HFFc6 (cell line): ENCODE measurements at regions not wholly inside any gene's neighbourhood (a gene's known extent, or its start where the extent isn't known, plus 50 kb on each side); places are given as distances from the start of the nearest gene placed in this dataset.

Experiments
- DNase-seq: peaks from one replicate; pipeline ENCODE4 v3.0.0-alpha.2; 2018
- H3K27ac Mint-ChIP-seq: 2 replicates; pipeline ENCODE4 v1.8.0; 2020; ENCODE audit warnings: mild to moderate bottlenecking, mixed read lengths
- H3K27me3 Mint-ChIP-seq: 2 replicates; pipeline ENCODE4 v1.8.0; 2021; ENCODE audit warnings: mild to moderate bottlenecking, moderate library complexity, mixed read lengths; ENCODE audit not compliant: insufficient read depth
- H3K36me3 Mint-ChIP-seq: 2 replicates; pipeline ENCODE4 v1.8.0; 2021; ENCODE audit warnings: low read depth, mixed read lengths
- H3K4me1 Mint-ChIP-seq: 2 replicates; pipeline ENCODE4 v1.8.0; 2020; ENCODE audit warnings: low read depth, mixed read lengths
- H3K4me3 Mint-ChIP-seq: 2 replicates; pipeline ENCODE4 v1.8.0; 2020; ENCODE audit warnings: mild to moderate bottlenecking, moderate library complexity, mixed read lengths
- H3K9me3 Mint-ChIP-seq: 2 replicates; pipeline ENCODE4 v1.8.0; 2020; ENCODE audit warnings: mild to moderate bottlenecking, mixed read lengths
- CTCF ChIP-seq: fragments of 200-600 bp; sonication (generic); IDR thresholded peaks from 2 replicates; pipeline ENCODE4 v1.5.0; 2021; ENCODE audit warnings: antibody characterized with exemption, mild to moderate bottlenecking

GRCh38 chr18:78647018-78647417 lies 332.6 kb upstream of the SALL3 start:
- TF ChIP-seq CTCF: no peak
- Mint-ChIP-seq H3K4me3 (no peak overlapping the region), H3K9me3 (peaks cover 75% of the 10 kb centered on the region), H3K27ac (no peak overlapping the region), H3K36me3 (peaks cover 9% of the 10 kb centered on the region; the same call in 1 of the 2 replicates), H3K4me1 (no peaks in the 10 kb centered on the region), H3K27me3 (no peaks in the 10 kb centered on the region; the same call in 1 of the 2 replicates)
- no peak for DNase-seq

DNA sequence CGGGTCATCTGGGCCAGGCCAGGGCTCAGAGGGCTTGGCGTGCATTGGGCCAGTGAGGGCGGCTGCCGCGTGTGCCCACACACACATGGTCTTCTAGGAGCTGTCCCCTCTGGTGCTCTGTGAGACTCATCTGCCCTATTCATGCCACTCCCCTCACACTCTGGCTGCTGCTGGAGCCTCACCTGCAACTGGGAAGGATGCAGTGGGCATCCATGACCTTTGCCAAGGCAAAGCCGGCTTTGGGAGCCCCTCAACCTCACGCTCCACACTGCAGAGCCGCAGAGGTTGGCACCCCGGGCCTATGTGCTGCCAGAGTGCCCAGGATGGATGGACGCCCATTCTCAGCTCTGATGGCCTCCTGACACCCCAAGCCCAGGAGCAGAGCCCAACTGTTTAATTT lies 330.2 kb upstream of the SALL3 start:
- Mint-ChIP-seq H3K27ac (no peak overlapping the region), H3K9me3 (peaks cover 70% of the 10 kb centered on the region), H3K27me3 (peaks cover 3% of the 10 kb centered on the region), H3K4me1 (no peaks in the 10 kb centered on the region), H3K36me3 (peaks cover 12% of the 10 kb centered on the region; the same call in 1 of the 2 replicates), H3K4me3 (no peak overlapping the region)
- TF ChIP-seq CTCF: no peak
- no peak for DNase-seq

DNA sequence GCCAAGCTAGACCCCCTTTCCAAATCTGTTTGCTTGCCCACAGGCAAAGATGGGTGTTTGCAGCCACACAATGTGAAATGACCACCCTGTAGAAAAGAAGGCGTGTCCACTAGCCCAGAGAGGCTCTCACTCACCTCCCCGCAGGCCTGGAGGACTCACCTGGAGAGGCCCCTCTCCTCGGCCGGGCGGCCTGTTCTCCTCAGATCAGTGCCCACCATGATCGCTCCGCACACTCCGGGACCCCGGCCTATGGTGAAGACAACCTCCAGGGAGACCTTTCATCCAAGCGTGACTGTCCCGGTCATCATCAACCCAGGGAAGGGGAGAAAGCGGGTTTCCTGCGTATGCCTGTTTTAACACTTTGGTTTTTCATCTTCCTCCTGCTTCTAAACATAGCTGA lies 328.7 kb upstream of the SALL3 start:
- DNase-seq: no peak
- peaks cover 62% of the 10 kb centered on the region for H3K9me3 Mint-ChIP-seq
- no peak for TF ChIP-seq CTCF
- no peaks in the 10 kb centered on the region for H3K4me1 Mint-ChIP-seq
- H3K27me3 Mint-ChIP-seq: peaks cover 3% of the 10 kb centered on the region
- no peak overlapping the region for H3K4me3 Mint-ChIP-seq
- no peak overlapping the region for H3K27ac Mint-ChIP-seq
- peaks cover 12% of the 10 kb centered on the region; the same call in 1 of the 2 replicates for H3K36me3 Mint-ChIP-seq

DNA sequence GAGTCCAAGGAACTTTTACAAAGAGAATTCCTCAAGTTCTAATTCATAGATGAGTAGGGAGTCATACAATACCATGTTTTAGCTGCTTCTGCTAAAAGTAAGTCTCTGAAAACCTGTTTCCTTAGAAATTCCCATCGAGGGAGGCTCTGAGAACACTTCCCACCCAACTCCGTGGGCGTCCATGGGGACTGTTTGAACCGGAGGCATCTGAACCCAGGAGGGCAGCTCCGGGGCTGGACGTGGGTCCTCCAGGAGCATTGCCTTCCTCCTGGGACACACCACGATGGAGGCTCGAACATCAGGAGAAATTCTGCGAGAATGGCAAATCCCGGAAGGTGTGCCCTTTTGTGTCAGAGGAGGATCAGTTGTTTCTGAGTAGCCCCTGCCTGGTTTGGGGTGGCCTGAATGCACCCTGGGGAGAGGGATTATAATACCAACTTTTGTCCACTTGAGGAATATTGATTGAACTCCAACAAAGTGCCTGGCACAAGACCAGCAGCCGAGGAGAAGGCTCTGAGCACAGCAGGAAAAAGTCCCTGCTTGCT lies 327.5 kb upstream of the SALL3 start:
- H3K36me3 Mint-ChIP-seq: peaks cover 12% of the 10 kb centered on the region
- peaks cover 62% of the 10 kb centered on the region for H3K9me3 Mint-ChIP-seq
- H3K4me1 Mint-ChIP-seq: no peaks in the 10 kb centered on the region
- H3K27me3 Mint-ChIP-seq: peaks cover 3% of the 10 kb centered on the region
- no peak overlapping the region for H3K27ac Mint-ChIP-seq
- no peak for TF ChIP-seq CTCF
- H3K4me3 Mint-ChIP-seq: no peak overlapping the region
- no peak for DNase-seq

DNA sequence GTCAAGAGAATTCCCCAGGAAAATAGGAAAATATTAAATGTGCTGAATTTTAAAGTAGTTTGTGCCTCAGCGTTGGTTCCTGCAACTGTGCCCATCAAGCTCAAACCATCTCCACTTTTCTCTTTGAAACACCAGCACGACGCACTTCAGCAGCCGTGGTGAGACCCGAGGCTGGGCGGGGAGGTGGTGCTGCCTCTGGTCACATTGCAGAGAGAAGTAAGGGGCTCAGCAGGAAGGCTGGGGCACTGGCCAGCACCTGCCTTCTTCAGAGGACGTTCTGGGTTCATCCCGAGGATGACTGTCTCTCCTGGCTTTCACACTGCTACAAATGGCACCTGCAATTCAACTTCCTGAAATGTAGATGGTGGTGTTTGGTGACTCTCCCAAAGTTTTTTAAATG lies 323.7 kb upstream of the SALL3 start:
- Mint-ChIP-seq H3K36me3 (peaks cover 12% of the 10 kb centered on the region), H3K27ac (no peak overlapping the region), H3K4me1 (no peaks in the 10 kb centered on the region), H3K27me3 (peaks cover 3% of the 10 kb centered on the region), H3K9me3 (peaks cover 57% of the 10 kb centered on the region), H3K4me3 (no peak overlapping the region)
- DNase-seq: no peak
- TF ChIP-seq CTCF: no peak
